Inferior parietal cortex (tissue), 1 donor: ENCODE measurements at regions not wholly inside any gene's neighbourhood (a gene's known extent, or its start where the extent isn't known, plus 50 kb on each side); places are given as distances from the start of the nearest gene placed in this dataset.

Source experiments
- DNase-seq: peaks from one replicate; pipeline ENCODE4 v3.0.0-alpha.2; 2016; ENCODE audit errors: extremely low spot score

DNA sequence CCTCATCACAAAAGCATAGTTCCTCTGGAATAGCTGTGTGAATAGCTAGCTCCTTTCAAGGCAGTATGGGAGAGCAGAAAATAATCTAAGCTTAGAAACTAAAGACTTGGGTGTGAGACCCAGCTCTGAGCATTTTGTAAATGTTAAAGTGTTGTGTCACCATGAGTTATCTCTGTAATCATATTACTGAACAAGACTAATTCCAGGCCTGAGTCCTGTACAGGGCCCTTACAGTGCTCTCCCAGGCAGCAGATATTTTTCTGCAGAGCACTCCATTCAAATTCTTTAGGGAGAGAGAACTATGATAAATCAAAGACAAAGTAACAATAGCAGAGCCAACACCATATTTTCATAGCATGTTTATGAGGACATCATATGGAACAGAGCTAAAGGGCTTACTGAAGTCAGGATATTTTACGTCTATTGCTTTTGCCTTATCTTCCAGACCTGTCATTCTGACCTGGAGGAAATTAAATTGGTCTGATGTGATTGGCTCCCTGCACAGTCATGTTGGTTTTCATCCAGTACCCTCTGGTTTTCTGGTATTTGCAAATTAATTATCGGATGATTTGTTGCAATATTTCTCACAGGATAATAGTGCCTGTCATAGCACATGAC, 172.6 kb upstream of the PPP2R3A start:
- DNase-seq = no peak

DNA sequence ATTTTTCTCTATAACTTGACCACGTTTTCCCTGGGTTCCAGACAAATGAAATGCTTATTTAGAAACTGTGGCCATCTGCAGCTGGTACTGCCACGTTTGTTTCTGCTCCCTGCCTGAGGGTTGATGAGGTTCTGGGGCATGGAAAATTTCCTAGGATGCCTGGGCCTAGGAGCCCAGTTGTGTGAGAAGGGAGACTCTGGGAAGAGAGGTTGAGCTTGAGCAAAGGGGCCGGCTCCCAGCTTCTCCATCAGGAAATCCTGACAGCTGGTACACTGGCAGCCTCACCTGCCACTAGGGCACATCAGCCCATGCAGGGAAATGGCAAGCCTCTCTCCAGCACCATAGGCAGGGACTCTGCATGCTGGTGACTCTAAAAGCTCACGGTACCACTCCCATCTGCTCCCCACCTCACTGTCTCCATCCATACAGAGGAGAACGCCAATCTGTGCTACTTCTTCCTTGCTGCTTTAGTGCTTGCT, 165.4 kb upstream of the PPP2R3A start:
- peak; percentile 7 for DNase-seq

DNA sequence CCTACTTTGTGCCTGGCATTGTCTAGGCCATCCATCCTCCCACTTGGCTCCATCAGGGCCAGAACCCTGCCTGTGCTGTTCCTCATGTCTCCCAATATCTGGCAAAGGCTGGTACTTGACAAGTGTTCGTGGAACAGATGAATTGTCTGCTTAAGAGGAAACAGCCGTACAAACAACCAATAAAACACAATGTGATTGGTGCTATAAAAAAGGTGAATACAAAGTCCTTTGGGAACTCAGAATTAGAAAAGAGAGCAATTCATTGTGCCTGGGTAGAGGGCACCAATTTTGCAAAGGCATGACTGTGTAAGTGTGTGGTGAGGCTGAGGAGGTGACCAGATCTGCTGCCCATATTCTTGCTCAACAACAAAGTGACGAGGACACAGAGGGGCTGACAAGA, 164.5 kb upstream of the PPP2R3A start:
- DNase-seq = no peak

DNA sequence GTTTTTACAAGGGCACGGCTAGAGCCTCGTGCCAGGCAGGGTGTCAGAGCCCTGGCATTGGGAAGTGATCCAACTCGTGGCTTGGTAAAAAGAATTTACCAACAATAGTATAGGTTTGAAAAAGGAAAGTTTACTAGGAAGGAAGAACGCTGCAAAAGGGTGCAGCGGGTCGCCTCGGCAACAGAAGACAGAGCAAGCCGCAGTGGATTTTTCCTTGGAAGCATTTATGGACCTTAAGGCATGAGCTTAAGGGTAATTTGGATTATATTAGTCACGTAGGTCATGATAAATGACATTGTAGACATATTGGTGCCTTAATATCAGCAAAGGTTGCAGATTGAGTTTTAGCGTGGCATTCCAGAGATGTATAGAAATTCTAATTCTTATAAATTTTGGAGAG, 163.4 kb upstream of the PPP2R3A start:
- no peak for DNase-seq

DNA sequence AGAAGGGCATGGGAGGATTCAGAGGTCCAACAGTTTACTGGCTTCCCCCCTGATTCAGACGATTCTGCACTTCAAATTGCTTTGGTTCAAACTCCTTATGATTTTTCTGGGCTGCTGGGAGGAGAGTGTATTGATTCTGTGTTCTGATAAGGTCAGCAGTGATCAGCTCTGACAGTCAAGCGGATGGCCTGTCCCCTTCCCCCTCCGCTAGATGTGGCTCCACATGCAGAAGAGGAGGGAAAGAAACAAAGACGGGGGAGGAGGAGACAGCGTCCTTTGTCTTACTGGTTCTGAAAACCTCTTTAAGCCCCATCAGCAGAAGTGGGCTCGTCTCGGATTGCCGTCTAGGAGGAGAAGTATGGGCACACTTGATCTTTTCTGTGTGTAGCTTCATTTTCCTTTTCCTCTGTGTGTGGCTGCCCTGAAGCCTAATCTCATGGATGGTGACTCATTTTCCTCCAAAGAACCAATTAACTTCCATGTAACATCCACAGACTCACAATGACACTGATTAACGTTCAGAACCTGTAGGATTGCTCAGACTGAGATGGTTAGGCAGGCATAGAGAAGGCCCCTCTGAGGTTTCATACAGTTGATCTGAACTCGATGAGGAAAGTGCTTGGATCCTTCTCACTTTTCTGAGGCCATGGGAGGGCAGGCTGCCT, 162.4 kb upstream of the PPP2R3A start:
- no peak for DNase-seq

DNA sequence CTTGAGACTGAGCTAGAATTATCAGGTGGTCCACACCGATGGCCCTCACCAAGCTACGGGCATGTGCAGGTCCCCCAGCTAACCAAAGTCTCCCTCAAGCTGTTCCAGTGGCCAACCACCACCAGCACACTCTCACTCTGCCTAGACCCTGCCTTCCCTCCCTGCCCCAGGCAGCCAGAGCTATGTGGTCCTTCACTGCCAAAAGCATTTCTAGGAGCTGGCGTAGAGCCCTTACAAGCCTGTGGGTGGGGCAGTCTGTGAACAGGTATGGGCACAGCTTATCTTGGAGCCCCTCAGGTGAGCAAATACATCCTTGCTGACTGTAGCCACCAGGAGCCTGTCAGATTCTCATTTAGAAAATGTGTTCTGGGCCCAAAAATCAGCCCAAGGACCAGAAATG, 159.8 kb upstream of the PPP2R3A start:
- DNase-seq = no peak

DNA sequence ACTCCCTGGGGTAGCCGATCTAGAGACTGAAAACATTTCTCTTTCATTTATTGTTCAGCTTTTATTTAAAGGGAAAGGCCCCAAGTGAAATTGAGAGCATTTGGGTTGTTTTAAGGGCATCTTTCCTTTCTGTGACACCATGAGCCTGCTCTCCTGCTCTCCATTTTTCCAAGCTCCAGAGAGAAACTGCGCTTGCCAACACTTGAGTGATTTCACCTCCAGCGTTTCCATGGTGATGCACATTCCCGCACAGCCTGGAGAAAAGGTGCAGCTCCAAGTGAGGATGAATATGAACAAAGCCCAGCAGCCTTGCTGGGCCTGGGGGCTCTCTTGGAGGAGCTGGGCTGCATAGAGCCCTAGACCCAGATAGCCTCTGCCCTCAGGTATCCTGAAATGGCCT, 159.2 kb upstream of the PPP2R3A start:
- peak; percentile 51 for DNase-seq

DNA sequence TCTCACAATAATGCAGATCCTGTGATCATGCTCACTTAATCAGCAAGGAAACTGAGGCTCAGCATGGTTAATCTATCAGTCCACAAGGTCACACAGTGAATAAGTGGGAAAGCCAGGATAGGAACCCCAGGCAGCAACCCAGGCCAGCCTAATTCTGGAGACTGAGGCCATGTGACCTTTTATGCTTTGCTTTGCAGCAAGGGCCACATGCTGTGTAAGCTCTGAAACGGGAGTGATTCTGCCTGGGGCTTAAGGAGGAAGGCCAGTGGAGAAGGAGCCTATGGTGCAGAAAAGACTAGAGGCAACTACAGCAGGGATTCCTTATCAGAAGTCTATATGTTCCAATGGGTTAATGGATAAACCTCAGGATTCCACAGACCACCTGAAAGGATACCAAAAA, 157.6 kb upstream of the PPP2R3A start:
- DNase-seq = no peak

DNA sequence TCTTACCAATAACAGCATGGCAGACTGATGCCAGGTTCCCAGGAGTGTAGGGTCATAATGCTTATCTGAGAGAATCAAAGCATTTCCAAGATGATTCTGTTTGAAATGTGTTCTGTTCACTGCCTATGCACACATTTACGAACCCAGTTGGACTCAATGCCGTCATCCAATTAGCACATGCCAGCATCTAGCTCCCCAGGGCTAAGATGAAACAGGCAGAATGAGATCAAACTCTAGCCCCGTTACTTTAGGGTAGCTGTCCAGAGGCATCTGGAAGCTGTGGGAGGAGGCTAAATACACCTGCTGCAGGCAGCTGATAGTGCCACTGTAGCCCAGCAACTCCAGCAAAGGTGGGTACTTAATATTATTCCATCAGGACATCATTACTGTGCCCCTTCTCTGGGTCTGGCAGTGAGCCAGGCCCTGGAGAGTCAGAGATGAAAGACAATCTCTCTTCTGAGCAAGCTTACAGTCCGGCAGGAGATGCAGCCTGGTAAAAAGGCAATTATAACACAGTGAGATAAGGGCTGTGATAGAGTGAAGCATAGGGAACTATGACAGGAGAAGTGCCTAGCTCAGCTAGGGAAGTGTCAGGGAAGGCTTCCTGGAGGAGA, 156.4 kb upstream of the PPP2R3A start:
- no peak for DNase-seq

DNA sequence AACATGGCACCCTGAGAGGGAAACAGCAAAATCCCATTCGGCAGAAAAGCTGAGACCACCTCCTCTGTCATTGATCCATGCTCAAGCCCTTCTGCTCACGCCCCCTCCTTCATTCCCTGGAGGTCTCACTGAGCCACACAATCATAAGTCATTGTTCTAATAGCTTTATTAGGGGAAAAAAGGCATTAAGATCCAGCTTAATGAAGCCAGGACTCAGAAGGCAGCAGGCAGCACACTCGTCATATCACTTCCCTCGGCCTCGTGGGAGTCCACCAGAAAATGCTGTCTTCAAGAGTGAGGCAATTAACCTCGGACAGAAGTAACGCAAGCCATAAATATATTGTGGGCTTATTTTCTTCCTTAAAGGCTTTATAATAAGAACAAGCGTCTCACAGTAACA, 153.9 kb upstream of the PPP2R3A start:
- DNase-seq = no peak

DNA sequence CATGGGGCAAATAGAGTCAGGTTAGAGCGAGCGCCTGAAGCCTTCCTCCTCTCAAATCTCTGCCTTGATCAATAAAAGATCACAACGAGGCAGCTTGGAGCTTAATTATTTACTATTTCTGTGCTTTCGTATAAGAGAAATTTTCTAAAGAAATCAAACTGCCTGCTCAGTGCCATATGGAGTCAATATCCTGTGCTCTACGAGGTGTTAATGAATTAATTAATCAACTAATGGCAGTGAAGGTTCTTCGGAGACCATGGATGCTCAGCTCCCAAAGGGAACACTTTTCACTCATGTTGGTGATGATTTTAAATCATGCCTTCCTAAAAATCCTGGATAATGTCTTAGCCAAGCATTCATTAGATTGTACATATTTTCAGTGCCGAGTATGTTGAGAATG, 153.5 kb upstream of the PPP2R3A start:
- no peak for DNase-seq

DNA sequence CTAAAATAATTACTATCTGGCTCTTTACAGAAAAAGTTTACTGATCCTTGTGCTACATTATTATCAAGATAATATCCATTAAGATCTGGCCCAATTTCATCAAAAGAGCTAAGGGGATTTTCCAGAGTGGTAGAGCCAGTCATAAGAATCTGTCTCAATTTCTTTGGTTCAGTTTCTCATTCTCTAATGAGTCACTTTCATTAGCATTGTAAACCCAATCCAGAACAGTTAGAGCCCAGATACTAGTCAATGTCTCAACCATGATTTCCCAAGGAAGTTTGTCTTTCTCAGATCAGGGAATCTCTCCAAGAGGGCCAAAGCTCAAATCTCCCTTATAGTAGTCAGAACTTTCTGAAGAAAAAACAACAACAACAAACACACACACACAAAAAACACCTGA, 131.1 kb upstream of the PPP2R3A start:
- no peak for DNase-seq

DNA sequence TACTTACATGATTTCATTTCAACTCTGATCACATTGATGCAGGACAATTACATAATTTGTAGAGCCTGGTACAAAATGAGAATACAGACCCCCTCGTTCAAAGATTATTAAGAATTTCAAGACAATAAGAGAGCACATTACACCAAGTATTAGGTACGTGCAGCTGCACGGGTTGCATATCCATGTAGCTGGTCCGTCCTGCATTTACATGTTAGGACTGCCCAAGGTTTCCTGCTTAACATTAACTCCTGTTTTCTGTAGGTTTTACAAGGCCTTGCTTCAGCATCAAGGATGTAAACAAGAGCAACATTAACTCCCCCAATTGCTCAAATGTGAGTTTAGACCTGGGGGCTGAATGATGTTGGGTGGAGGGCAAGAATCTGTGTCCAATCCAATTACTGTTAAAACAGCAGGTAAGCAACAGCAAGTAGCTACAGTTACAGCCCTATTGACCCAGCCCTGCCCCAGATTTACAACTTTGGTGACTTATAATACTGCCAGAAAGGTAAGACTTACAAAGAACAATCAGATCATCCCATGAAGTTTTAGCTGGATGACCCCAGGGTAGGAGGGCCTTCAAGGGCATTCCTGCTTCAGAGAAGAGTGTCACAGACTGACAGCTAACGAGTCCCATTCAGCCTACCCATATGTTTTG, 127.4 kb upstream of the PPP2R3A start:
- DNase-seq = no peak

DNA sequence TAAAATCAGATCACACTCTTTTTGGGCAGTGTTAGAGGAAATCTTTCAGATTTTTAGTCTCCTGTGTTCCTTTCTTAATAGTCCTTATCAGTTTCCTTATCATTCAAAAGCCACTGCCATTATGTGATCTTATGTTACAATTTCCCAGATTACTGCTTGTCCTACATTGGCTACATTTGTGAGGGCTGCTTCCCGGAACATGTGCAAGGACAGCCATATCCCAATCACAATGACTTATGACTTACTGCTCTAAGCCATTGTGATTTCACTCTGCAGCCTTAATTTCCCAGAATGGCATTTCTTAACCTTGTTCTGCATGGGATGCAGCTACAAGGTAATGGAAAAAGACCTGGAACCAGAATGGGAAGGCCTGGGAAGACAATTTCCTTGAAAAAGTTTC, 125.1 kb upstream of the PPP2R3A start:
- no peak for DNase-seq

DNA sequence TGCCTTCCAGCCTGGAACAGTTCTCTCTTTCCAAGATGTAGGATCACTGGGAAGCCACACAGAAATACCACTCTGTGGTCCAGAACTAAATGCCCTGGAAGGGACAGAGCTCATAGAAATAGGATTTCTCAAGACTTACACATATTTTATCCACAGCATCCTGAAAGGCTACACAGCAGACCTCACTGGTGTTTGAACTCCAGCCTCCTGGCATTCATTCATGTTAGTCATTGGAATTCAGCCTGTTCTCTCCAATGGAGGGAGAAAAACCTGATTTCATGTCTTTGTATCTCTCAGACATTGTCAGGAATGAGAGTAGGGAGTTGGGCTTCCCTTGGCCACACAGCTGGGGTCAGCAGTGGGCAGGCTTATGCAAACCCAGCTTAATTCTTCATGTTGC, 121.1 kb upstream of the PPP2R3A start:
- DNase-seq = no peak

DNA sequence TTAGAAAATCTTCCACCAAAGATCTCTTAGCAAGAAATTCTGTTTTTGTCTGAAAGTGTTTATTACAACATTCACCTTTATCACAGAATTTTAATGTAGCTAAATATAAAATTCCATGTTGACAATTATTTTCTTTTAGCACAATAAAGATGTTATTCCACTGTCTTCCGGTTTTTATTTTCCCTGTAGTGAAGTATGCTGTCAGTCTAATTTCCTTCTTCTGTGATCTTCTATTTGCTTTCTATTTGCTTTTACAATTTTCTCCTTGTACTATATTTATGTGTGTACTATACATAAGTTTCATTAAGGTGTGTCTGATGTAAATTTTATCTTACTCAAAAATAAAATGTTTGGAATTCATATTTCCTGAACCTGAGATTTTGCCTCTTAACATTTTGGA, 117.5 kb upstream of the PPP2R3A start:
- DNase-seq = no peak

DNA sequence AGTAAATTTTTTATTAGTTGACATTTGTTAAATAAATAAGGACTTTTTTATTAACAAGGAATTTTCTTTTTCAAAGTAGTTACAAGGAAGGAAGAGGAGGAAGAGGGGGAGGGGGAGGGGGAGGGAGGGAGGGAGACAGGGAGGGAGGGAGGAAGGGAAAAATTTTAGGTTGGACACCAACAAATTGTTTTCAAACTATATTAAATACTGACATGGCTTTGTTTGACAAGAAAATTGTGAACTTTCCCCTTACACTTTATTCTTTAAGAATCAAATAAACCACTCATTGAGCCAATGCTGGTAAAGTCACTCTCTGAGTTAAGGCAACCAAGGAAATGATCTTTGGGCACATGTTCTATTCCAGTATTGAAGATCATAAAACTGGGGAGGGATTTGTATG, 115.7 kb upstream of the PPP2R3A start:
- no peak for DNase-seq

DNA sequence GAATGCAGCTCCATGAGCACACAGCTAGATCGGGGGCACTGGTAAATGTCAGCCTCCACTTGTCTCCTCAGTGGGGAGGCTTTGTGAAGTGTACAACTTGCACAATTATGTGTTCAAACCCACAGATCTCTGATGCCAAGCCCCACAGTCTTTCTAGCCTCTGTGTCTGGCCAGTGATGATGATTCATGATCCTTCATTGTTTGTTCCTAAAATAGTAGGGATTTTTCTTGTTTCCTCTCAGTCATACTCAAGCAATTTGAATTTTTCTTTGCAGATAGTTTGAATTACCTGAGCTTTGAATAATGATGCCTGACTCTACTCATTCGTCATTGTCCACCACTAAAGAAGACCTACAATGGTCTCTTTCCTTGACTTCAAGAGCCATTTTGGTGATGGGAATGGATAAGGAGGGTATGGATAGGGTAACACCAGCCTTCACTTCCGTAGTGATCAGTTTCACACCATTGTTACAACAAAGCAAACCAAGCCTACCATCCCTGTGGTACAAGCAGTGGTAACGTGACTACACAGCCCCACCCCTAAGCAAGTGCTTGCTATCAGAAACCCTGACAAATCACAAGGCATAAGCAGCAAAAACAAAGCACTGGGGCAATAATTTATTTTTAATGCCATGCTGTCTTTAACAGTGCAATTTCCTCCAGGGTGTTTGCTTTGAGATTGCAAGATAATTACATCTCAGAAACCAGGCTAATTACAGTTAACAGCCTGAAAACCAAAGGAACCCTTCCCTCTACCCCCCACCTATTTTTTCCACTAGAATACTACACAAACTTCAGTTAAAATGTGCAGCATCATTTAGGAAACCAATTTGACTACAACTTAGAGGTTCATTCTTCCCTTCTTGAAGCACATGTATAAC, 114.1 kb upstream of the PPP2R3A start:
- no peak for DNase-seq

DNA sequence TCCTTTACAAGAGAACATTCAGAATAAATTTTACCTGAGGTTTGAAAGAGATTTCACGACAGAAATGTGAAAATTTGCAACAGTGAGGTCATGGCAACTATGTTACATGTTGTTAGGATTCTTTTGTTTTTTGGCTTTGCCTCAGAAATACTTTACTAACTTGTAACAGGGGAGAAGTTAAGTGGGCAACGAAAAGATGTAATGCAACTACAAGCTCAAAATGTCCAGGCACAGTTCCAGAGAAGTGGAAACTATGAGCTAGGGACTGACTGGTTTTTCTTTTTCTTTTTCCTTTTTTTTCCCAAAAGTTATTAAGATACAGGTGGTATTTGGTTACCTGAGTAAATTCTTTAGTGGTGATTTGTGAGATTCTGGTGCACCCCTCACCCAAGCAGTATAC, 111.5 kb upstream of the PPP2R3A start:
- DNase-seq = no peak

DNA sequence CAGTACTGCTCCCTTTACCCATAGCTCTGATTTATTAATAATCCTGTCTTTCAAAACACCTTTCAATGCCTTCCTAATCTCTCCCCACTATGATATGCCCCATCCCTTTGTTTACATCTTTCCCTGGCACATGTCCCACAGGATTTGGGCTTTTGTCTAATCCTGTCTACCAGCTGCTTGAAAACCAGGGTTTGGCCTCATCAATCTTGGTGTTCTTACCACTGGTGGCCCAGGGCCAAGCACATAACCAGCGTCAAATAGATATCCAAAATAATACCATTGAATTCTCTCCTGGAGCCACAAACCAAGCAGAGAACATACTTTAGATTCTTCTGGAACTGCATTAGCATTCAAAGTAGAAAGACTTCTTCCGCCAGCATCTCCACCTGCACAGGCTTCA, 104.8 kb upstream of the PPP2R3A start:
- DNase-seq = no peak

DNA sequence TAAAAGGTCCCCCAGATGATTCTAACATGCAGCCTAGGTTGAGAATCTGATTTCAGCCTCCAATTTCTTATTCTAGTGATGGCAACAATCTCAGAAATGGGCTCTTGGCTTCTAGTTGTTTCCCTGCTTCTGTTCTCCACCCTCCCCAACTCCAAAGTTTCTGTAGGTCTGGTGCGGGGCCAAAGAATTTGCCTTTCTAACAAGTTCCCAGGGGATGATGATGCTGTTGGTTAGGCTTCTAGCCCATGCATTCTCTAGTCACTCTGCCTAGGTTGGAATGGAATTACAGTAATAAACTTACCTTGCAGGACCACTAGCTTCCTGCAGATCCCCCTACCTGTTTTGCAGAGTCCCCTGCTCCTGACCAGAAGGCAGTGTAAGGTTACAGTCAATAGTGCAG, 103.2 kb upstream of the PPP2R3A start:
- no peak for DNase-seq

DNA sequence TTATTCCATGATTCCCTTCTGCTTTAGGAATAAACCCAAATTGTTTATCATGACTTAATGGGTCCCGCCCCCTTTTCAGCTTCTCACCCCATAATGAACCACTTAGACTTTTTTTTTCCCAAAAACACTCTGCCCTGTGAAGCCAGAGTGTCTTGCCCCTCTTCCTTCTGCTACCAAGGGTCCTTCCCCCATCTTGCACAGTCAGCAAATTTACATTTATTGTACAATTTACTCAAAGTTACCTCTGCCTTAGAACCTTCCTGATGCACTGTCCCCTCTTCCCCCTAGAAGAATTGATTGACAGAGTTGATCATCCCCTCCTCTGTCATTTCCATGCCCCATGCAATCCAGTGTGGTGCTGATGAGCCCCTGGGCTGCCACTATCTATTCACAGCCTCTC, 101.5 kb upstream of the PPP2R3A start:
- no peak for DNase-seq
